ENCODE measurements at regions not wholly inside any gene's neighbourhood (a gene's known extent, or its start where the extent isn't known, plus 50 kb on each side); places are given as distances from the start of the nearest gene placed in this dataset.
A peak's percentile ranks its signal among the peaks of the same experiment; 100 is the strongest.

DNA sequence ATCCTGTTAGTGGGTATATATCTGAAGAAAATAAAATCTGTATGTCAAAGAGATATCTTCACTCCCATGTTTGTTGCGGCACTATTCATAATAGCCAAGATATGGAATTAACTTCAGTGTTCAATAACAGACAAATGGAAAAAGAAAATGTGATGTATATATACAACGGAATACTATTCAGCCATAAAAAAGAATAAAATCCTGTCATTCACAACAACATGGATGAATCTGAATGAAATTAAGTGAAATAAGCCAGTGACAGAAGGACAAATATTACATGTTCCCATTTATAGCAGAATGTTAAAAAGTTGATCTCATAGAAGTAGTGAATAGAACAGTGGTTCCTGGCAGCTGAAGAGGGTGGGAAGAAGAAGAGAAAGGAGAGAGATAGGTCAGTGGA lies 239.1 kb upstream of the RUNX1 start:
- Histone ChIP-seq H3K9me3 (ENCODE audit: control insufficient read depth in 4 of 4, insufficient read depth in 3 of 4, low read length in 3 of 4) (peaks cover 0 to 6% (median 5%) of the 10 kb centered on the region in 4 donors), H3K9ac (ENCODE audit: insufficient read depth in 1 of 2, low read length in 2 of 2) (no peak overlapping the region), H3K4me1 (ENCODE audit: control insufficient read depth in 5 of 5, insufficient read depth in 5 of 5, low read length in 5 of 5) (peaks cover 0 to 9% (median 0%) of the 10 kb centered on the region in 5 donors), H3K4me3 (no peak overlapping the region), H3K36me3 (ENCODE audit: control insufficient read depth in 4 of 4, insufficient read depth in 4 of 4, low read length in 4 of 4) (no peaks in the 10 kb centered on the region), H3K27me3 (ENCODE audit: control insufficient read depth in 3 of 3, insufficient read depth in 3 of 3, low read length in 2 of 3) (no peaks in the 10 kb centered on the region), H3K27ac (ENCODE audit: low read depth in 1 of 2, low read length in 1 of 2) (no peak overlapping the region)
- 96 to 97% methylated on average over 2 of the region's 2 CpGs for WGBS, 2 donors
- TF ChIP-seq, protein P1, sequence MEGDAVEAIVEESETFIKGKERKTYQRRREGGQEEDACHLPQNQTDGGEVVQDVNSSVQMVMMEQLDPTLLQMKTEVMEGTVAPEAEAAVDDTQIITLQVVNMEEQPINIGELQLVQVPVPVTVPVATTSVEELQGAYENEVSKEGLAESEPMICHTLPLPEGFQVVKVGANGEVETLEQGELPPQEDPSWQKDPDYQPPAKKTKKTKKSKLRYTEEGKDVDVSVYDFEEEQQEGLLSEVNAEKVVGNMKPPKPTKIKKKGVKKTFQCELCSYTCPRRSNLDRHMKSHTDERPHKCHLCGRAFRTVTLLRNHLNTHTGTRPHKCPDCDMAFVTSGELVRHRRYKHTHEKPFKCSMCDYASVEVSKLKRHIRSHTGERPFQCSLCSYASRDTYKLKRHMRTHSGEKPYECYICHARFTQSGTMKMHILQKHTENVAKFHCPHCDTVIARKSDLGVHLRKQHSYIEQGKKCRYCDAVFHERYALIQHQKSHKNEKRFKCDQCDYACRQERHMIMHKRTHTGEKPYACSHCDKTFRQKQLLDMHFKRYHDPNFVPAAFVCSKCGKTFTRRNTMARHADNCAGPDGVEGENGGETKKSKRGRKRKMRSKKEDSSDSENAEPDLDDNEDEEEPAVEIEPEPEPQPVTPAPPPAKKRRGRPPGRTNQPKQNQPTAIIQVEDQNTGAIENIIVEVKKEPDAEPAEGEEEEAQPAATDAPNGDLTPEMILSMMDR (IDR thresholded peaks at IDR 0.05; ENCODE audit: control extremely low read depth, extremely low read depth), result no peak
- DNase-seq (no peak), ATAC-seq (ENCODE audit: insufficient read depth, low FRiP score) (no peak)

DNA sequence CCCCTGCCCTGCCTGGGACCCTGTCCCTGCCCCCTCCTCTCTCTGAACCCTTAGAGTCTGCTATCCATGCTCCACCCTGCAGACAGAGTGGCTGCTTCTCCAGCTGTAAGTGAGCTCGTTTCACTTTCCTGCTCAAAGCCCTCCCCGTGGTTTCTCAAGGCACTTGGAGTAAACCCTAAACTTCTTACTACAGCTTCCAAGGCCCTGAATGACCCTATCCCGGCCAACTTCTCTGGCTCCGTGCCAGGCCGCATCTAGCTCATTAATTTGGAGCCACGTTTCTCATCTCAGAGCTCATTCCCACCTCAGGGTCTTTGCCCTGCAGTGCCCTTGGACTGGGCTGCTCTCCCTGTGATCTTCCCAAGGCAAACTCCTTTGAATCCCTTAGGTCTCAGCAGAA lies 235.1 kb upstream of the RUNX1 start:
- Histone ChIP-seq H3K27me3 (ENCODE audit: control insufficient read depth in 3 of 3, insufficient read depth in 3 of 3, low read length in 2 of 3) (no peaks in the 10 kb centered on the region), H3K4me3 (no peak overlapping the region), H3K4me1 (ENCODE audit: control insufficient read depth in 5 of 5, insufficient read depth in 5 of 5, low read length in 5 of 5) (peaks cover 0 to 9% (median 0%) of the 10 kb centered on the region in 5 donors), H3K9me3 (ENCODE audit: control insufficient read depth in 4 of 4, insufficient read depth in 3 of 4, low read length in 3 of 4) (peaks cover 0 to 6% (median 5%) of the 10 kb centered on the region in 4 donors), H3K9ac (ENCODE audit: insufficient read depth in 1 of 2, low read length in 2 of 2) (no peak overlapping the region), H3K36me3 (ENCODE audit: control insufficient read depth in 4 of 4, insufficient read depth in 4 of 4, low read length in 4 of 4) (no peaks in the 10 kb centered on the region), H3K27ac (ENCODE audit: low read depth in 1 of 2, low read length in 1 of 2) (no peak overlapping the region)
- peak; percentile 23 to 66 (median 39) for DNase-seq
- no peak for ATAC-seq (ENCODE audit: insufficient read depth, low FRiP score)
- WGBS, 2 donors, result 49 to 72% methylated on average over 6 of the region's 6 CpGs
- TF ChIP-seq, protein P1 (IDR thresholded peaks at IDR 0.05; ENCODE audit: control extremely low read depth, extremely low read depth), result no peak

- Histone ChIP-seq H3K4me3 (no peak overlapping the region), H3K27me3 (ENCODE audit: control insufficient read depth in 3 of 3, insufficient read depth in 3 of 3, low read length in 2 of 3) (no peaks in the 10 kb centered on the region), H3K4me1 (ENCODE audit: control insufficient read depth in 5 of 5, insufficient read depth in 5 of 5, low read length in 5 of 5) (peaks cover 0 to 9% (median 0%) of the 10 kb centered on the region in 5 donors), H3K9me3 (ENCODE audit: control insufficient read depth in 4 of 4, insufficient read depth in 3 of 4, low read length in 3 of 4) (peaks cover 0 to 6% (median 5%) of the 10 kb centered on the region in 4 donors), H3K9ac (ENCODE audit: insufficient read depth in 1 of 2, low read length in 2 of 2) (no peak overlapping the region), H3K27ac (ENCODE audit: low read depth in 1 of 2, low read length in 1 of 2) (no peak overlapping the region), H3K36me3 (ENCODE audit: control insufficient read depth in 4 of 4, insufficient read depth in 4 of 4, low read length in 4 of 4) (no peaks in the 10 kb centered on the region)
- TF ChIP-seq, protein P1 (IDR thresholded peaks at IDR 0.05; ENCODE audit: control extremely low read depth, extremely low read depth), result no peak
- 87 to 88% methylated on average over 5 of the region's 5 CpGs for WGBS, 2 donors
- no peak for ATAC-seq (ENCODE audit: insufficient read depth, low FRiP score)
- DNase-seq, result no peak
These were observed 233.8 kb upstream of the RUNX1 start for GRCh38 chr21:35282944-35283343.

- Histone ChIP-seq H3K27ac (ENCODE audit: low read depth in 1 of 2, low read length in 1 of 2) (no peak overlapping the region), H3K36me3 (ENCODE audit: control insufficient read depth in 4 of 4, insufficient read depth in 4 of 4, low read length in 4 of 4) (no peaks in the 10 kb centered on the region), H3K9me3 (ENCODE audit: control insufficient read depth in 4 of 4, insufficient read depth in 3 of 4, low read length in 3 of 4) (peaks cover 0 to 2% (median under 1%) of the 10 kb centered on the region in 4 donors), H3K27me3 (ENCODE audit: control insufficient read depth in 3 of 3, insufficient read depth in 3 of 3, low read length in 2 of 3) (no peaks in the 10 kb centered on the region), H3K4me1 (ENCODE audit: control insufficient read depth in 5 of 5, insufficient read depth in 5 of 5, low read length in 5 of 5) (peaks cover 0 to 9% (median 0%) of the 10 kb centered on the region in 5 donors), H3K9ac (ENCODE audit: insufficient read depth in 1 of 2, low read length in 2 of 2) (no peak overlapping the region), H3K4me3 (no peak overlapping the region)
- TF ChIP-seq, protein P1 (IDR thresholded peaks at IDR 0.05; ENCODE audit: control extremely low read depth, extremely low read depth), result no peak
- ATAC-seq (ENCODE audit: insufficient read depth, low FRiP score) (no peak), DNase-seq (no peak)
- 20 to 41% methylated on average over 3 of the region's 3 CpGs for WGBS, 2 donors
These were observed 232.9 kb upstream of the RUNX1 start for GRCh38 chr21:35281956-35282355.
